ENCODE measurements at regions not wholly inside any gene's neighbourhood (a gene's known extent, or its start where the extent isn't known, plus 50 kb on each side); places are given as distances from the start of the nearest gene placed in this dataset.

DNA sequence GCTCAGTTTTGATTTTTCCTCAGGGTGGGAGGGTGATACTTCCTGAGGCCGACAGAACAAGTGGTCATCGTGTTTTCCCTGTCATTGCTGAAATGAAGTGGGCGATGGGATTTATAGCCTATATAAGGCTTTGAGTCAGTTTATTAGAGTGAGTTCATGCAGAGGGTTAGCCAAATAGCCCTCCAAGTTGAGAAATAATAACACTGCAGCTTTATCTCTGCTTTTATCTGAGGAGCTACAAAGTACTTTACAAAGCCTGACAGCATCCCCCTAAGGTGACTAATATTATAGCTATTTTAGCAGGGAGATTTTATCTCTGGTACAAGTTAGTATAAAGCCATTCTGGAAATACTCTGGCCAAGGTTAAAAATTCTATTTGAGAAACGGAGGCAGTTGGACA, 389.6 kb downstream of the MFSD1 start:
- Histone ChIP-seq H3K9me3 (ENCODE audit: control insufficient read depth, low read depth, low read length) (no peaks in the 10 kb centered on the region), H3K9me1 (ENCODE audit: control insufficient read depth, extremely low read depth, insufficient read depth, low read length) (no peaks in the 10 kb centered on the region), H3K27me3 (ENCODE audit: control insufficient read depth, extremely low read depth, insufficient read depth, low read length) (no peaks in the 10 kb centered on the region), H3K4me3 (ENCODE audit: control insufficient read depth in 2 of 3, extremely low read depth in 1 of 3, insufficient read depth in 2 of 3, low read depth in 1 of 3, low read length in 3 of 3) (no peak overlapping the region), H3K79me2 (ENCODE audit: control insufficient read depth, insufficient read depth, low read length) (no peaks in the 10 kb centered on the region), H3K4me2 (ENCODE audit: control insufficient read depth, extremely low read depth, insufficient read depth, low read depth, low read length) (no peak overlapping the region), H4K20me1 (ENCODE audit: control insufficient read depth, extremely low read depth, insufficient read depth, low read length) (no peaks in the 10 kb centered on the region), H3K4me1 (ENCODE audit: control insufficient read depth, extremely low read depth, insufficient read depth, low read length) (no peaks in the 10 kb centered on the region), H3K27ac (ENCODE audit: control insufficient read depth, insufficient read depth, low read length) (no peak overlapping the region), H3K9ac (ENCODE audit: control insufficient read depth, extremely low read depth, insufficient read depth, low read length) (no peak overlapping the region), H2AFZ (ENCODE audit: control insufficient read depth, low read length) (no peak overlapping the region), H3K36me3 (ENCODE audit: control insufficient read depth in 2 of 2, extremely low read depth in 1 of 2, insufficient read depth in 2 of 2, low read length in 2 of 2) (no peaks in the 10 kb centered on the region)
- dilution Hi-C loops (cut with MboI; ENCODE audit: extremely low pct_ligation_motif_present, low sequenced_read_pairs): no loop called here
- FAIRE-seq (no peak), DNase-seq (ENCODE audit: low read depth, low spot score) (no peak)
- TF ChIP-seq, protein P1, sequence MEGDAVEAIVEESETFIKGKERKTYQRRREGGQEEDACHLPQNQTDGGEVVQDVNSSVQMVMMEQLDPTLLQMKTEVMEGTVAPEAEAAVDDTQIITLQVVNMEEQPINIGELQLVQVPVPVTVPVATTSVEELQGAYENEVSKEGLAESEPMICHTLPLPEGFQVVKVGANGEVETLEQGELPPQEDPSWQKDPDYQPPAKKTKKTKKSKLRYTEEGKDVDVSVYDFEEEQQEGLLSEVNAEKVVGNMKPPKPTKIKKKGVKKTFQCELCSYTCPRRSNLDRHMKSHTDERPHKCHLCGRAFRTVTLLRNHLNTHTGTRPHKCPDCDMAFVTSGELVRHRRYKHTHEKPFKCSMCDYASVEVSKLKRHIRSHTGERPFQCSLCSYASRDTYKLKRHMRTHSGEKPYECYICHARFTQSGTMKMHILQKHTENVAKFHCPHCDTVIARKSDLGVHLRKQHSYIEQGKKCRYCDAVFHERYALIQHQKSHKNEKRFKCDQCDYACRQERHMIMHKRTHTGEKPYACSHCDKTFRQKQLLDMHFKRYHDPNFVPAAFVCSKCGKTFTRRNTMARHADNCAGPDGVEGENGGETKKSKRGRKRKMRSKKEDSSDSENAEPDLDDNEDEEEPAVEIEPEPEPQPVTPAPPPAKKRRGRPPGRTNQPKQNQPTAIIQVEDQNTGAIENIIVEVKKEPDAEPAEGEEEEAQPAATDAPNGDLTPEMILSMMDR (optimal IDR thresholded peaks at IDR 0.05 in 1 of 3, IDR thresholded peaks at IDR 0.05 in 1 of 3, conservative IDR thresholded peaks at IDR 0.05 in 1 of 3; ENCODE audit: extremely low read depth in 1 of 3, insufficient read depth in 2 of 3, low read length in 3 of 3): no peak
- TF ChIP-seq EZH2 (IDR thresholded peaks at IDR 0.05; ENCODE audit: low read length): no peak

DNA sequence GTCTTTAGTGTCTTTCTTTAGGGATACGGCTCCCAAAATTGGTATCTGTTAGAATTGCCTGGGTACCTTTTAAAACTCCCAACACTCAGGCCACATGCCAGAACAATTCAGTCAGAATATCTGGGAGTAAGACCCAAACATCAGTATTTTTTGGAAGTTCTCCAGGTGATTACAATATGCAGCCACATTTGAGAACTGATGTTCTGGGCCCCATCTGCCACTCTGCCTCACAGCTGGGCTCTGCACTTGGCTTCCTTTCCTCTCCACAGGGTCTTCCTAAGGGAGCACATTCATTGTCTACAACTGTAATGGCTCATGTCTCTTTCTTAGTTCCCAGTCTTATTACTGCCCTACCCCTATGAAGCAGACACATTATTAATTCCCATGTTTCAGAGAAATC, 394.5 kb downstream of the MFSD1 start:
- DNase-seq (ENCODE audit: low read depth, low spot score): no peak
- no peak for TF ChIP-seq EZH2 (IDR thresholded peaks at IDR 0.05; ENCODE audit: low read length)
- TF ChIP-seq, protein P1 (optimal IDR thresholded peaks at IDR 0.05 in 1 of 3, IDR thresholded peaks at IDR 0.05 in 1 of 3, conservative IDR thresholded peaks at IDR 0.05 in 1 of 3; ENCODE audit: extremely low read depth in 1 of 3, insufficient read depth in 2 of 3, low read length in 3 of 3): no peak
- Histone ChIP-seq H3K4me1 (ENCODE audit: control insufficient read depth, extremely low read depth, insufficient read depth, low read length) (no peaks in the 10 kb centered on the region), H3K36me3 (ENCODE audit: control insufficient read depth in 2 of 2, extremely low read depth in 1 of 2, insufficient read depth in 2 of 2, low read length in 2 of 2) (no peaks in the 10 kb centered on the region), H4K20me1 (ENCODE audit: control insufficient read depth, extremely low read depth, insufficient read depth, low read length) (no peaks in the 10 kb centered on the region), H3K27ac (ENCODE audit: control insufficient read depth, insufficient read depth, low read length) (no peak overlapping the region), H2AFZ (ENCODE audit: control insufficient read depth, low read length) (no peak overlapping the region), H3K9ac (ENCODE audit: control insufficient read depth, extremely low read depth, insufficient read depth, low read length) (no peak overlapping the region), H3K4me3 (ENCODE audit: control insufficient read depth in 2 of 3, extremely low read depth in 1 of 3, insufficient read depth in 2 of 3, low read depth in 1 of 3, low read length in 3 of 3) (no peak overlapping the region), H3K27me3 (ENCODE audit: control insufficient read depth, extremely low read depth, insufficient read depth, low read length) (no peaks in the 10 kb centered on the region), H3K9me3 (ENCODE audit: control insufficient read depth, low read depth, low read length) (no peaks in the 10 kb centered on the region), H3K9me1 (ENCODE audit: control insufficient read depth, extremely low read depth, insufficient read depth, low read length) (no peaks in the 10 kb centered on the region), H3K79me2 (ENCODE audit: control insufficient read depth, insufficient read depth, low read length) (no peaks in the 10 kb centered on the region), H3K4me2 (ENCODE audit: control insufficient read depth, extremely low read depth, insufficient read depth, low read depth, low read length) (no peak overlapping the region)
- dilution Hi-C loops (cut with MboI; ENCODE audit: extremely low pct_ligation_motif_present, low sequenced_read_pairs): no loop called here
- no peak for FAIRE-seq
